Neural cell (in vitro differentiated cells): ENCODE measurements at regions not wholly inside any gene's neighbourhood (a gene's known extent, or its start where the extent isn't known, plus 50 kb on each side); places are given as distances from the start of the nearest gene placed in this dataset.

Experiments
- EP300 ChIP-seq: fragments of 450-650 bp; conservative IDR thresholded peaks from 2 replicates; pipeline ENCODE4 v1.6.1; 2014; ENCODE audit warnings: antibody characterized with exemption, mild to moderate bottlenecking, moderate library complexity; ENCODE audit not compliant: poor library complexity, severe bottlenecking
- EZH2 ChIP-seq: fragments of 200-600, 300-800 bp; shearing (Covaris generic), sonication (generic); IDR thresholded peaks from 2 replicates; pipeline ENCODE4 v1.6.1; 2014; ENCODE audit warnings: antibody characterized with exemption, low read length, borderline replicate concordance, mild to moderate bottlenecking; ENCODE audit not compliant: insufficient read depth, poor library complexity, severe bottlenecking
- RAD21 ChIP-seq: fragments of 450-650 bp; conservative IDR thresholded peaks from 2 replicates; pipeline ENCODE4 v1.6.1; 2014; ENCODE audit warnings: antibody characterized with exemption, mild to moderate bottlenecking, moderate library complexity
- SMC3 ChIP-seq: fragments of 450-650 bp; conservative IDR thresholded peaks from 2 replicates; pipeline ENCODE4 v1.6.1; 2014; ENCODE audit warnings: antibody characterized with exemption, mild to moderate bottlenecking, moderate library complexity; ENCODE audit not compliant: poor library complexity
- TF ChIP-seq, protein P1 (sequence below): fragments of 450-650 bp; IDR thresholded peaks from 2 replicates; pipeline ENCODE4 v1.5.1; 2014; ENCODE audit warnings: antibody characterized with exemption, mild to moderate bottlenecking, moderate library complexity; ENCODE audit not compliant: poor library complexity, severe bottlenecking
- TF ChIP-seq, protein P2 (sequence below): IDR thresholded peaks from 2 replicates; pipeline ENCODE4 v1.6.1; 2012; ENCODE audit warnings: borderline replicate concordance

DNA sequence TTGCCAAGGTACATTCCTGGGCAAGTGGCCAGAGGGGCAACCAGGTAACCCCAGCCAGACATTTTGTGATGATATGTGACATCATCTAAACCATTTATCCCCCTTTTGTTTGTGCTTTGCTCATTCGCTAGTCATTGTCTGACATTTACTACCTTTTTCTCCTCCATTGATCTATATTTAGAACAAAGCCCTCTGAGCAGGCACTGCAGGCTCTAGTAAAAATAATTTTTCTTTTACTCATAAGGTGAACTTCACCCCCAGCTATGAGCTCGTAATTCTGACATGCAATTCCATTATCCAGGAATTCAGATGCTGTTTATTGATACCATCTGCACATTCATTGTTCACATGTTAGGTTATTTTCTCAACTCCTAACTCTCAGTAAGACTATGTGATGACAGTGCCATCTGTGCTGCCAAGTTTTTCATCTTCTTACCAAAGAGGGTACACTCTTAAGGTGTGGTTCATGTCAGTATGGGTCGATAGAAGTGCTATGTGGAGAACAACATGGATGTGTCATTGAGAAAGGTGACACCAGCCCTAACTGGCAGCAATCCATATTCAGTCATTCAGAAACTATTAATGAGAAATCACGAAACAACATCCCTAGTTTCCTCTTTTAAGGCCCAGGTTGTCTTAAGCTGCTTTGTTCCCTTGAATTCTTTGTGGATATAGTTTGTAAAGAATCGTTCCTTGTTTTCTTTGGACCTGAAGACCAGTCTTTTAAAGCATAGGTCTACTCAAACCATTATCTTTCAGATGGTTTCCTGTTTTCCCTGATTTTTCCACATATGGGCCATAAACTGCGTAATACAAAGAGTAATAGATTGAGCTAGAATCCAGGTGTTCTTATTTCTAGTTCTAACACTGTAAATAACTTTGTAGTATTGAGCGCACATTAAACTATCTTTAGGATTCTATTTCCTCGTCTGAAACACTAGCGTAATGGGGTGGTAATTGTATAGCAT is 978.1 kb upstream of the CDH2 start:
- TF ChIP-seq, protein P1, sequence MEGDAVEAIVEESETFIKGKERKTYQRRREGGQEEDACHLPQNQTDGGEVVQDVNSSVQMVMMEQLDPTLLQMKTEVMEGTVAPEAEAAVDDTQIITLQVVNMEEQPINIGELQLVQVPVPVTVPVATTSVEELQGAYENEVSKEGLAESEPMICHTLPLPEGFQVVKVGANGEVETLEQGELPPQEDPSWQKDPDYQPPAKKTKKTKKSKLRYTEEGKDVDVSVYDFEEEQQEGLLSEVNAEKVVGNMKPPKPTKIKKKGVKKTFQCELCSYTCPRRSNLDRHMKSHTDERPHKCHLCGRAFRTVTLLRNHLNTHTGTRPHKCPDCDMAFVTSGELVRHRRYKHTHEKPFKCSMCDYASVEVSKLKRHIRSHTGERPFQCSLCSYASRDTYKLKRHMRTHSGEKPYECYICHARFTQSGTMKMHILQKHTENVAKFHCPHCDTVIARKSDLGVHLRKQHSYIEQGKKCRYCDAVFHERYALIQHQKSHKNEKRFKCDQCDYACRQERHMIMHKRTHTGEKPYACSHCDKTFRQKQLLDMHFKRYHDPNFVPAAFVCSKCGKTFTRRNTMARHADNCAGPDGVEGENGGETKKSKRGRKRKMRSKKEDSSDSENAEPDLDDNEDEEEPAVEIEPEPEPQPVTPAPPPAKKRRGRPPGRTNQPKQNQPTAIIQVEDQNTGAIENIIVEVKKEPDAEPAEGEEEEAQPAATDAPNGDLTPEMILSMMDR: no peak
- TF ChIP-seq SMC3 (no peak), EZH2 (no peak), EP300 (no peak), RAD21 (no peak)
- TF ChIP-seq, protein P2, sequence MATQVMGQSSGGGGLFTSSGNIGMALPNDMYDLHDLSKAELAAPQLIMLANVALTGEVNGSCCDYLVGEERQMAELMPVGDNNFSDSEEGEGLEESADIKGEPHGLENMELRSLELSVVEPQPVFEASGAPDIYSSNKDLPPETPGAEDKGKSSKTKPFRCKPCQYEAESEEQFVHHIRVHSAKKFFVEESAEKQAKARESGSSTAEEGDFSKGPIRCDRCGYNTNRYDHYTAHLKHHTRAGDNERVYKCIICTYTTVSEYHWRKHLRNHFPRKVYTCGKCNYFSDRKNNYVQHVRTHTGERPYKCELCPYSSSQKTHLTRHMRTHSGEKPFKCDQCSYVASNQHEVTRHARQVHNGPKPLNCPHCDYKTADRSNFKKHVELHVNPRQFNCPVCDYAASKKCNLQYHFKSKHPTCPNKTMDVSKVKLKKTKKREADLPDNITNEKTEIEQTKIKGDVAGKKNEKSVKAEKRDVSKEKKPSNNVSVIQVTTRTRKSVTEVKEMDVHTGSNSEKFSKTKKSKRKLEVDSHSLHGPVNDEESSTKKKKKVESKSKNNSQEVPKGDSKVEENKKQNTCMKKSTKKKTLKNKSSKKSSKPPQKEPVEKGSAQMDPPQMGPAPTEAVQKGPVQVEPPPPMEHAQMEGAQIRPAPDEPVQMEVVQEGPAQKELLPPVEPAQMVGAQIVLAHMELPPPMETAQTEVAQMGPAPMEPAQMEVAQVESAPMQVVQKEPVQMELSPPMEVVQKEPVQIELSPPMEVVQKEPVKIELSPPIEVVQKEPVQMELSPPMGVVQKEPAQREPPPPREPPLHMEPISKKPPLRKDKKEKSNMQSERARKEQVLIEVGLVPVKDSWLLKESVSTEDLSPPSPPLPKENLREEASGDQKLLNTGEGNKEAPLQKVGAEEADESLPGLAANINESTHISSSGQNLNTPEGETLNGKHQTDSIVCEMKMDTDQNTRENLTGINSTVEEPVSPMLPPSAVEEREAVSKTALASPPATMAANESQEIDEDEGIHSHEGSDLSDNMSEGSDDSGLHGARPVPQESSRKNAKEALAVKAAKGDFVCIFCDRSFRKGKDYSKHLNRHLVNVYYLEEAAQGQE: no peak
